ENCODE measurements at regions not wholly inside any gene's neighbourhood (a gene's known extent, or its start where the extent isn't known, plus 50 kb on each side); places are given as distances from the start of the nearest gene placed in this dataset.
A peak's percentile ranks its signal among the peaks of the same experiment; 100 is the strongest.

DNA sequence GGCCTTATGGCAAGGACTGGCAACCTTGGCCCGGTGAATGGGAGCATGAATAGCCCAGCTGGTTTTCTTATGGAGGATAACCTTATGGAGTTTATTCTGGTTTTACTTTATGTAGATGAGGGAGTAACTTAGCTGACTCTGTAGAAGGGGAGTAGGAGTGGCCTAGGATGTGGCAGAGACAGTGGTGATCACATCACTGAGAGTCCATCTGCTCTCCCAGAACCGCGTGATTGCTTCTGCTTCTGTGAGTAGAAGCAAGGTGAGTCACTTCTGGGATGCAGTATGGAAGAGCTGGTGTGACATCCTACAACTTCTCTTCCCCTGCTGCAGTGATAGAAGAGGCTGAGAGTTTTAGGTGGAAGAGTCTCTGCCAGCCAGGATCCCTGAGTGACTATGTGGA is 129.2 kb downstream of the RPS24 start:
- DNase-seq (ENCODE audit: low read depth) = no peak

DNA sequence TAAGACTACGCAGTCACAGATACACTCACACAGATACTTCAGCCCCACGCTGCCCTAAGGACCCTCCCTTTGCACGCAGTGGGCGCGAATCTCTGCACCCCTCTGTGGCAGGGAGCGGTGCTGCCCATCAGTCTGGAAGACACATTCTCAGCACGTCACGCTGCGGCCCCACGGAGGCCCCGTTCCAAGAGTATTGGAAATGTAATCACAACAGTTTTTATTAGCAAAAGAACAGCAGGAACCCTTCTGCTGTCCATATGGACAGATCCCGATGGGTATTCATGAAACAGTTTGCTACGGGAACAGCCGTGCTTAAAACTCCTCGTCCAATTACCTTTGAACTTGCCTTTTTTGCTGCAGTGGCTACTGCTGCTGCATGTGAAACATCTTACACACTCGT is 131.0 kb downstream of the RPS24 start:
- no peak for DNase-seq (ENCODE audit: low read depth)

DNA sequence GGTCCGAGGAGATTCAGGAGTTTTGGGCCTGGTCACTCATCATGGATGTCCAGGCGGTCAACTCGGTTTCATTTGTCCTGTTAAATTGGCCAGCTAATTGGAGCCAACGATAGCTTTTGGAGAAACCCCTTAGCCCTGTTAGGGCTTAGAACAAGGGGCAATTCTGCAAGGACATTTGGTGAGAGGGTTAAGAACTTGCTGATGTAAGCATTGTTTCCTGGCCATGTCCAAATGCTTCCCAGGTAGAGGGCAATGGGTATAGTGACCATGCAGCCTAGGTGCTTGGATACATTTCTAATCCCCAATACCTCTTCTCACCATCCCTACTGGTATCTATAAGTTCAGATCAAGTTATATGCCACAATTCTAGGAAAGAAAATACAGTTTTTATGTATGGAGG is 131.5 kb downstream of the RPS24 start:
- no peak for DNase-seq (ENCODE audit: low read depth)

DNA sequence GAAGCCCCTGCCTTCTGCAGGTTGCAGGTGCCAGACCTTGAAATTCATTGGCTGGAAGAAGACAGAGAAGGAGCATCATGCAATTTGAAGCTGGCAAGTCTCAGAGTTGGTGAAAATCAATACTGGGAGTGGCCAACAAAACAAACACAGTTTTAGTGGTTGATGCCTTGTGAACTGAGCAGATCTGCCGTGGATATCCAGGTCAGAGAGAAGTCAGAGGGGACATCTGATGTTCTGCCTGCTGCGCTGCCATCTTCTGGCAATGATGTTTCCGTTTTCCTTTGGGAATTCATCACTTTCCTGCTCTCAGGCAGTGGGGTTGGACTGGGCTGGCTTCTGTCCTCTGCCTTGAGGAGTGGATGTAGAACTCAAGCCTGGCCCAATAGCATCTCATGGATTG is 132.0 kb downstream of the RPS24 start:
- DNase-seq (ENCODE audit: low read depth) = no peak

DNA sequence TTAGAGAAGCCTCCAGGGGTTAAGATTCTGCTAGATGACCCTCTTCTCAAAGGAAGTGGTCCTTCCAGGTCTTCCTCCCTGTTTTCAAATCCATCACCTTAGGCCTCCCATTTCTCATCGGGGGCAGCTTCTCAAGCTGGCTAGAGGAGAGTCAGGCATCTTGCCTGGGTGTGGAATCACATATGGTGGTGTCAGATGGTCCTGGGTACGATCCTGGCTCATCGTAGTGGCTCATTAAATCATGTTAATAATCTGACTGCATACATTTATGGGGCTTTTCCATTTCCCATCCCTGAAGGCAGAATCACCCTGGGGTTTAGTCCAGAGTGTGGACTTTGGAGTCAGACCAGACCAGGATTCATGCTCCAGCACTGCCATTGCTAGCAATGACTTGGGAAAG is 132.6 kb downstream of the RPS24 start:
- DNase-seq (ENCODE audit: low read depth) = no peak

DNA sequence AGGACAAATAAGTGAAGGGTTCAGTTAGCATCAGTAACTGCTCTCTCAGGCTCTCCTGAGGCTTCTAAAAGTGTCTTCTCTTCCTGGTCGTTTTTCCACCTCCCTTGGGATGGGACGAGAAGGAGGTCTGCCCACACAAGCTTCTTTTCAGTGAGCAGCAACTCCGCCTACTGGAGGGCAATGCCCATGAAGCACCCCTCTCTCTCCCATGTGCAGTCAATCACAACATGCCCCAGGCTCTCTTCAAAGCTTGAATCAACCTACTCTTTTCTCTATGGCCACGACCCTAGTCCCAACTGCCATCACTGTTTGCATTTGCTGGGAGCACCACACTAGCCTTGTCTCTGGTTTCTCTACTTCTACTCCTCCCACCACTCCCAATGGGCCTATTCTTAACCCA is 135.6 kb downstream of the RPS24 start:
- DNase-seq (ENCODE audit: low read depth) = no peak

DNA sequence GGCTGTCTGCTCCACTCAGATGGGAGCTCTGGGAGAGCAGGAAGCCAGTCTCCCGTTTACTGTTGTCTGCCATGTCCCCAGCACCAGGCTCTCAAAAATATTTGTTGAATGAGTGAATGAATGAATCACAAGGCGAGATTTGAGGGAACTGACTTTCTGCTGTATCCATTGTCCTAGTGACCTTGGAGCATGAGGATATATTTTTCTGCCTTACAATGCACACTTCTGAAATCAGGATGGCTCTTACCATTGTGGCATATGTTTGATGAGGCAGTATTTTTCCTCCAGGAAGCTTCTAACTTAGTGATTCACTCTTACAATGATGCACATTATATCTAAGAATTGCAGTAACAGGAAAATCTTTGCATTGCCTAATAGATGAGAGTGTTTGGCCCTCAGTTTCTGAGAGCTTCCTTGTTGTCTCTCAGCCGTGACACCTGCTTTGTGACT is 136.4 kb downstream of the RPS24 start:
- peak; percentile 11 for DNase-seq (ENCODE audit: low read depth)

DNA sequence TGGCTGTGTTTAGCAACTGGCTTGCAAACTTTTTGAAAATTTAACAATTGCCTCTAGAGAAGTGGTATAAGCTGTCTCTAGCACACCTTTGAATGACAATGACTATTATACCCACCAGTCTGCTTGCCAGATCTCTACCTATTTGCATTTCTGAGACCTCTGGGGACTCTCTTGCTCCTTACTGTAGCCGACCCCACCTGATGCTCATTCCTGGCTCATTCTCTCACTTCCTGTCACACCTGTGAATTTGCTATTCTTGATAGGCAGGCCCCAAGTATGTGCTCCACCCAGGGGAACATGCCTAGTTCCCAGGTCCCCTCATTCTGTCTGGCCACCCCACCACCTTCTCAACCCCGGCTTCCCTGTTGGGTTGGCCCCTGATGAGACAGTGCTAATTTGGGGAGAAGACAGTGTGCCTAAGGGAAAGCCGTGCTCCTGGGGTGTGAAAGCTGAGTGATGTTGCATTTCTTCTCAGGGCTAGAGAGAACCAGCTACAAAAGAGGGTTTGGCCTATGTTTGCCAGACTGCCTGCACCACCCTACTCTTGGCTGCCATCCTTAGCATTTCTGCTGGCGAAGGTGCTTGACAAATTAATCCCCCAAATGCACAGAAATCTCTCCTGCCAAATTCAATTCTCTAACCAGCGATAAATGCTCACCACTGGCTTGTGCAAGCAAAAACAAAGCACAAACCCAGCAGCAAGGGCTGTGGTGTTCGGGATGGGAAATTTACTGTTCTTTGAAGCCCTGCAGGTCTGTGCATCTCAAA is 138.2 kb downstream of the RPS24 start:
- DNase-seq (ENCODE audit: low read depth) = no peak

DNA sequence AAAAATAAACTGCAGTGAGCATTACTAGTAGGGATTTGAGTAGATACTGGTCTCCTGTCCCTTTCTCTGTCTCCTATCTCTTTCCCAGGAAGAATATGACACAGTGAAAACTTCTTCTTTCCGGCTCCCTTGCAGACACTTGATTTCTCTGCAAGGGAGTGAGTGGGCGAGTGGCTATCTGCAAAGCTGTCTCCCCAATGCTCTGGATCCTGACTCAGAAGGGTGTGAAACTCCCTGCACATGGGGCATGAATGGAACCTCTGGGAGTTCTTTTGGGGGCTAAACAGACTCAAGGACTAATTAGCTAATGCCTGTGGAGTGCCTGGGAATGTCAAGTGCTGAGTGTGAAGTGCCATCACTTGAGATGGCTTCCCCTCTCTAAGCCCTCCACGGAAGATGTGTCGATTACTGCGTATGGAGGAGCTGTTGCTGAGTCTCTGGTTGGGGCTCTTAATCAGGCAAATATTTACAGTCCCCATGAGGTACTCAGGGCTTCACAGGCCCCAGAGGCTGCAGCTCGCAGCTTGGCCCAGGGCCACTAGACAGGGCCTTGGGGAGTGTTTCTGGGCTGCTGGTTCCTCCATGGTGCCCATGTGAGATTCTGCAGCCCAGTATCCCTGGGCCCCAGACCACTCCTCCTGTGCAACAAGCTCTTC is 139.8 kb downstream of the RPS24 start:
- DNase-seq (ENCODE audit: low read depth) = no peak

DNA sequence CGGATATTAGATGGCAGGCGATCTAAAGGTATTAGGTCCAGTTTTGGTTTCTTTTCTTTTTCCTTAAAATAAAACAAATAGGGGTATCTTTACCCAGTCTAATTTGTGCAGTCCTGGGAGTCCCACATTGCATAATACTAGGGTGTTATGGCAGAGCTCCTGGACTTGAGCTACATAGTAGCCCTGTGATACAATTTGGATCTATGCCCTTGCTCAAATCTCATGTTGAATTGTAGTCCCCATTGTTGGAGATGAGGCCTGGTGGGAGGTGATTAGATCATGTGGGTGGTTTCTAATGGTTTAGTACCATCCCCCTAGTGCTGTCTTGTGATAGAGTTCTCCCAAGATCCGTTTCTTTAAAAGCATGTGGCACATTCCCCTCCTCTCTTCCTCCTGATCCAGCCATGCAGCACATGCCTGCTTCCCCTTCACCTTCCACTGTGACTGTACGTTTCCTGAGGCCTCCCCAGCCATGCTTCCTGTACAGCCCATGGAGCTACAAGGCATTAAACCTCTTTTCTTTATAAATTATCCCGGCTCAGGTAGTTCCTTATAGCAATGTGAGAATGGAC is 141.9 kb downstream of the RPS24 start:
- DNase-seq (ENCODE audit: low read depth) = no peak

DNA sequence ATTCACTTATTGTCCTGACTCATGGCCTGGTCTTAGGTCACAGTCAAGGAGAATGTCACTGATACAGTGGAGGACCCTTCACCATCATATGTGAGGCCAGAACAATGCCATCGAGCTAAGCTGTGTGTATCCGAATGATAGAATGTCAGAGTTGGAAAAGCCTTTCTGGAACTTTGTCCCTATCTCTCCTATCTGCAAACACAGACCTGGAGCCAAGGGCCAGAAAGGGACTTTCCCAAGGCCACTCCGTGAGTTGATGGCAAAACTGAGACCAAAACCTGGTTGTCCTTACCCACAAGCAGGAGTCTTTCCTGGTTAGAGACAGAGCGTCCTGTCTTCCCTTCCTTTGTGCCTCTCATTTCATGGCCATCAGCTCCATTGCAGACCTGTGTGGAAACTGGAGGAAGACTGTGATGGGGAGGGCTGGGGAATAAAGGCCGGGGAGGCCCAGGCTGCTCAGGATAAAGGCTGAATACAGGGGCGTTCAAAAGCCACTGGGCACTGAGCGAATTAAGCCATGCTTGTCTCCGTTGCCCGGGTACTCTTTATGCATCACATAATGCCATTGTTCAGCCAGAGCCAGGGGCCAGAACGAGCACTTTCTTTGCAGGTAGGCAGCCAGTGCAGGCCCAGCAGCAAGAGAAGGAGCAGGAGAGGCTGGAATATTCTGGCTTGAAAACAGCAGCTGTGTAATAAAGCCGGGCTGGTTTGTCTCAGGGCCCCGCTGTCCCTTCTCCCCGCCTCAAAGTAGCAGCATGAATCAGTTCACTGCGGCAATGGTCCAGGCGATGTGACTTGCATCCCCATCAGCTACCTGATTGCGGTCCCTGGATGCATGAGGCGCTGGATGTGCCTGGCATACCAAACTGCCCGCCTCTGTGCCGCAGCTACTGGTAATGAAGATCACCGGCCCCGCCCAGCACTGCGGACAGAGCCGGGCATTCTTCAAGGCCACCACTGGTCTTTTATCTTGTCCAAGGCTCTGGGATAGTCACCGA is 143.0 kb downstream of the RPS24 start:
- DNase-seq (ENCODE audit: low read depth) = no peak

DNA sequence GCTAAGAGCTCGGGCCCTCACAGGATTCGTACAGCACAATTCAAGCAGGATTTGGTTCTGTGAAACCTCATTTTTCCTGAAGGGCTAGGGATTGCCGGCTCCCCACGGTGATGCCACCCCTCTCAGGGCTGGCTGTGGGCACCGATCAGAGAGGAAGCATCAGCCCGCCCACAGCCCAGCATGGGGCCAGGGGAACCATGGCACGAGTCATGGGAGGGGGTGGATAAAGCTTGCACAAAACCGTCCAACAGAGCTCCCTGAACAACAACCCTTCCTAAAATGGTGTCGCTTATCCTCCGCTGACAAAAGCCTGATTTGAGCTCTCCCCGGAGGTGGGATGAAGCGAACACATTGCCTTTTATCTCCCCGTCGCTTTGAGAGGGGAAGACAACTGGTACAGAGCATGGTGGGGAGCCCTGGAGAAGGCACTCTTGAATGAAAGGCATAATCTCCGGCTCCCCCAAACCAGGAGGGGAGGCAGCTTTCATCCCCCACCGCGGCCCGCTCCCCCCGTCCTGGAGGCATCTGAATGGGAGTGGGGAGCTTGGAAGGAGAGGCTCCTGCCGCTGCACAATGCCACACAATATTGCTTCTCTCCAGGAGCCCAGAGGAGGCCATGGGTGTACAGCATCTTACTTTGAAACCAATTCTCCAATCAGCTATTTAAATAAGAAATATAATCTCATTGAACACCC is 144.0 kb downstream of the RPS24 start:
- DNase-seq (ENCODE audit: low read depth) = no peak

DNA sequence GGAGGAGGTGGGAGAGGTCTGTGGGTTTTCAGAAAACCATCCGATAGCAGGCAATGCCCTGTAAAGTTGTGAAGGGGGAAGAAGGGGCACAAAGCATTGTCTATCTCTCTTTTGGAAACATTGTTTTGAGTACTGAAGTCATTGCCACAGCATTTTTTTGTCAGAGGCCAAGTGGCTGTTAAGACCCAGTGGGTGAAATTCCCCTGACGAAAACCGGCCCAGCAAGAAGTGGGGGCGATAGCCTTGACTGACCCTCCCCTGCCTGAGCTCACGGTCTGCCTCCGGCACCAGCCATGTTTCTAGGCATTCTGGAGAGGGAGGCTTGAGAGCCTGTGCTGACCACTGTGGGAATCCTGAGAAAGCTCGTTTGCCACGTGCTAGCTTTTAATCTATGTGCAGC is 144.7 kb downstream of the RPS24 start:
- no peak for DNase-seq (ENCODE audit: low read depth)

DNA sequence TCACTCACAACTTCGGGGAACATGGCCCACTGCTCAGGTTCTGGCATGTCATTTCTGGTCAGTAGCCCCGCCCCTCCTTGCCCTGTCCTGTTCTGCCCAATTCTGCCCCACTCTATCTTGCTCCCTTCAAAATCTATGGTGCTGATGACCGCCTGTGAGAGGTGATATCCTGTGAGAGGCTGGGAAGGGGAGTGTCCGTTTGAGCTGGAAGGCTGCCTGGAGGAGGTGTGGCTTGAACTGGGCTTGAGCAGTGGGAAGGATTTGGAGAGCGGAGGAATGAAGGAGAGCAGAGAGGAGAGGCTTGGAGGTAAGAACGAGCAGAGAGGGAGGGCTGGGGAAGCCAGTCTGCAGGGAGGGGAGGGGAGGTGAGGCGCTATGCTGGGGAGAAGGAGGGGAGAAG is 145.3 kb downstream of the RPS24 start:
- DNase-seq (ENCODE audit: low read depth) = peak; percentile 38

DNA sequence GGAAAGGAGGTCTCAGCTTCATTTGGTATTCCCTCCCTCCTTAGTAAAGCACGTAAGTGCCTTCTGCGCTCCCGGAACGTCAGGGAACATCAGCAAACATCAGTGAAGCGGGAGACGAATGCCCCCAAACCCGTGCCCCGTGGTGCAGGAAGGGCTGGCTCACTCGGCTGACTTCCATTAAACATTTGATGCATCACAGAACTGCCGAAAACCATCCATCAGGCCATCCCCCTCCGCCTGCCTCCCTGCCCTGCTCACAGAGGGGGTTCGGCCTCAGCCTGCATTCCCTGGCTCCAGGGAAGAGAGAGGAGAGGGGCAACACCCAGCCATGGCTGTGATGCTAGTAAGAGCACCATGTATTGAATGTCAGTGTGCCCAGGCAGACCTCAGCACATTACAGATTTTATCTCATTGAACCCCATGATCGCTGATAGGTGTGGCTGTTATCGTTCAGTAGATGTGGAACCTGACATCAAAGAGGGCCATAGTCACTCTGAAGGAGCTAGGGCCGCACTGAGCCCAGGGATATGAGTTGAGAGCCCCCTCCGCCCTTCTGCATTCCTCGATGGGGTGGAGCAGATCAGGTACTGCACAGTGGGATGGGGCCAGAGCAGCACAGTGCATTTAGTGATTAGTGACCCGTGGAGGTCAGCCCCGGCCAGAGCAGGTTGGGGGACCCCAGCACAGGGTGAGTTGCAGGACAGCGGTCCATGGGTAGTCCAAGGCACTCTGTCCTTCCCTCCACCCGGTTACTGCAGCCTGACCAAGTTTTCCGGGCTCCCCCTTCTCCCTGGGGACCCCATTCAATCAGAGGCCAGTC is 146.4 kb downstream of the RPS24 start:
- no peak for DNase-seq (ENCODE audit: low read depth)

DNA sequence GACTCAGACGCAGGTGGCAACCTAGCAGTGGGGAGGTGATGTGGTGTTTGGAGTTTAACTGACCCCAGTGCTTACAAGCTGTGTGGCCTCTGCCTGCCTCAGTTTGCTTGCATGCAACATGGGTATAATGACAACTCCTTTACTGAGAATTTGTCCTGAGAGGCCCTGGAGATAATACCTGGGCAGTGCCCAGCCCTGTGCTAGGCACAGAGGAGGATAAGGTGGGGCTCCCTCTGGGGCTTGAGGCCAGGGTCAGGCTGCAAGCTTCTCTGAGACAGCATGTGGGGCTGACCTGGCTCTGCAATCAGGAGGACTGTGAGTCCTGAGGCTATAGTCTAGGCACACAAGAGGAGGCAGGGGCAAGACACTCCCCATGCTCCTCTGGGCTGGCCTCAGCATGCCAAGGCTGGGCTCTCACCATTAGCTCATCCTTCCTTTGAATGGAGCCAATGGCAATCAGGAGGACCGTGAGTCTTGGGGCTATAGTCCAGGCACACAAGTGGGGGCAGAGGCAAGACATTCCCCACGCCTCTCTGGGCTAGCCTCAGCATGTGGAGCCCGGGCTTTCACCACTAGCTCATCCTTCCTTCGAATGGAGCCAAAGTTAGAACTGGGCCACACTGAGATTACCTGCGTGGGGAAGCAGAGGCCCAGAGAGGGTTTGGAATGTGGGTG is 147.9 kb downstream of the RPS24 start:
- DNase-seq (ENCODE audit: low read depth) = no peak

DNA sequence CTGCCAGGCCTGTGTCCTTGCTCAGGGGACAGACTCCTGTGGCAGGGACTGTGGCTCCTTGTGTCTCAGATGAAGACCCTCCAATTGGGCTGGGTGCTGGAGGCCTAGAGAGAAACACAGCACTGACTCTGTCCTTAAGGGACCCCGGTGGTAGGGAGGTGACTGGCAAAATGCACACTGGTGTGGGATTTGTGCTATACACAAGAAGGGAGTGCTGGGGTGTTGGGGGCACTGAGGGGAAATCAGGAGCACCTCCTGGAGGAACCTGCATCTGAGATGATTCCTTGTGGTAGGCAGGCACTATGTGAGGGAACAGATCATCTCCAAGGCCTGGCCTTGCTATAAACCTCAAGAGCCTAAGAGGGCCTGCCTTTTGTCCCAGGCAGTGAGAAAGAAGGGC is 149.2 kb downstream of the RPS24 start:
- no peak for DNase-seq (ENCODE audit: low read depth)

DNA sequence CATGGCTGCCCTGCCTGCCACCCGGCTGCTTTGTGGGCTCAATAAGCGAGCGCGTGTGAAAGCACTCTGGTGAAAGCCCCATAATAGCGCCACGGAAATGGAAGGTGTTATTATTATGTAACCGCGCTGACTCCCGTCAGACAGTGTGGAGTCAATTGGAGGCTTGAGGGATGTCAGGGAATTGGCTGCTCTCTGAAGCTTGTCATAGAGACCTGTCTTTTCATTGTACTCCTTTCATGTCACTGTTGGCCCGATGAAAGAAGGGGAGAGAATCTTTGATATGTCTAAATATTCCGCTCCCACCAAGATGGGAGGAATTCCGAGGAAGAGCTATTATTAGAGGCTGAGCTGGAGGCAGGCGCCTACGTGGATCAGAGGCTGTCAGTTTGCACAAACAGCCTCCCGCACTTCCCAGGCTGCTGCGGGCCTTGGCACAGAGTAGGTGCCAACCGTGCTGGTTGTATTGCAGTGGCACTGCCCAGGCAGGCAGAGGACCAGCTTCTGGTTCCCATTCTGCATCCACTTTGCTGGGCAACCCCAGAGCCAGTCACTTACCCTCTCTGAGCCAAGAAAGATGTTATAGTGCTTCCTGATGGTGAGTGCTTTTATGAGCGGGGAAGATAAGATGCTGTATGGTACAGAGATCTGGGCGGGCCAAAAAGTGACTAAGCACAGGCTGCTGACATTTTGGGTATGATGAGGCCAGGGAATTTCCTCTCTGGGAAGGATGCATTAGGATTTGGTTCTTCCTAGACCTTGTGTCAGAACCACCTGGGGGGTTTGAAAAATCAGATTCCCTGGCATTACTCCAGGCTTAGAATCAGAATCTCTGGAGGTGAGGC is 151.4 kb downstream of the RPS24 start:
- no peak for DNase-seq (ENCODE audit: low read depth)

DNA sequence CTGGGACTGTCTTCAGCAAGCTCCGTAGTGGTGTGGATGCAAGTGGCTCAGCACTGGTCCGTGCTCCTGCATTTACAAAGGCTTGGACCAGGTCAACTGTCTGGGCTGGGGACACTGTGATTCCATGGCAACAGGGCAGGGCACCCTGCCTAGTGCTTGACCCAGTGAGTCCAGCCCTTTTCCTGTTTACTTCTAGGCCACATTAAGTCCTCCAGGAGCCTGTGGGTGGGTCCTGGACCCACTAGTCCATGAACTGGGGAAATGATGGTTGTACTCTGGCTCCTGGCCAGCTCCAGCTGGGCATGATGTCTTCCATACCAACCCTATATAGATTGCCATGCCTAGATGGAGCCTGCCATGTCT is 152.0 kb downstream of the RPS24 start:
- no peak for DNase-seq (ENCODE audit: low read depth)

All from iris pigment epithelial cell (primary cell).